Choroid plexus epithelial cell (primary cell): ENCODE measurements at regions not wholly inside any gene's neighbourhood (a gene's known extent, or its start where the extent isn't known, plus 50 kb on each side); places are given as distances from the start of the nearest gene placed in this dataset.

ENCODE experiments used
- DNase-seq: peaks from one replicate; pipeline ENCODE4 v3.0.0-alpha.2; 2010; ENCODE audit warnings: low read depth
- H3K4me3 ChIP-seq: 2 replicates; pipeline ENCODE4 v1.5.1; 2011; ENCODE audit warnings: low read depth, mild to moderate bottlenecking, control low read depth, low read length, moderate library complexity
- TF ChIP-seq, protein P1 (sequence below): conservative IDR thresholded peaks from 2 replicates; pipeline ENCODE4 v1.5.1; 2011; ENCODE audit warnings: low read depth, mild to moderate bottlenecking, control low read depth, inconsistent platforms, low read length, moderate library complexity

DNA sequence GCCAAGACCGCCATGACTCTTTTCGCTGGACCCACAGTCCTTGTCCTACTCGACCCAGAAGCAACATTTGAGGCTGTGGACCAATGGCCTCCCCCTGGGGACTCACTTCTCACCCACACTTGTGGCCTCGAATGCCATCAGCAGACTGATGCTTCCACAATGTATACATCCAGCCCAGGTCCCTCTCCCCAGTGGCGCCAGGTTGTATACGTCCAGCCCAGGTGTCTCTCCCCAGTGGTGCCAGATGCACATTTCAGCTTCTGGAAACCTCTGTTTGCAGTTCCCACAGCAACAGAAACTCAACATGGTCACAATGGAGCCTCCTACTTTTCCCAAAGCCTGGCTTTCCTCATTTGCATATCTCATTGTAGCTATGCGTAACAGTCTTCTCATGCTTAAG is 210.5 kb upstream of the RNF32 start:
- no peak for DNase-seq
- TF ChIP-seq, protein P1, sequence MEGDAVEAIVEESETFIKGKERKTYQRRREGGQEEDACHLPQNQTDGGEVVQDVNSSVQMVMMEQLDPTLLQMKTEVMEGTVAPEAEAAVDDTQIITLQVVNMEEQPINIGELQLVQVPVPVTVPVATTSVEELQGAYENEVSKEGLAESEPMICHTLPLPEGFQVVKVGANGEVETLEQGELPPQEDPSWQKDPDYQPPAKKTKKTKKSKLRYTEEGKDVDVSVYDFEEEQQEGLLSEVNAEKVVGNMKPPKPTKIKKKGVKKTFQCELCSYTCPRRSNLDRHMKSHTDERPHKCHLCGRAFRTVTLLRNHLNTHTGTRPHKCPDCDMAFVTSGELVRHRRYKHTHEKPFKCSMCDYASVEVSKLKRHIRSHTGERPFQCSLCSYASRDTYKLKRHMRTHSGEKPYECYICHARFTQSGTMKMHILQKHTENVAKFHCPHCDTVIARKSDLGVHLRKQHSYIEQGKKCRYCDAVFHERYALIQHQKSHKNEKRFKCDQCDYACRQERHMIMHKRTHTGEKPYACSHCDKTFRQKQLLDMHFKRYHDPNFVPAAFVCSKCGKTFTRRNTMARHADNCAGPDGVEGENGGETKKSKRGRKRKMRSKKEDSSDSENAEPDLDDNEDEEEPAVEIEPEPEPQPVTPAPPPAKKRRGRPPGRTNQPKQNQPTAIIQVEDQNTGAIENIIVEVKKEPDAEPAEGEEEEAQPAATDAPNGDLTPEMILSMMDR = no peak
- no peak overlapping the region for H3K4me3 ChIP-seq

DNA sequence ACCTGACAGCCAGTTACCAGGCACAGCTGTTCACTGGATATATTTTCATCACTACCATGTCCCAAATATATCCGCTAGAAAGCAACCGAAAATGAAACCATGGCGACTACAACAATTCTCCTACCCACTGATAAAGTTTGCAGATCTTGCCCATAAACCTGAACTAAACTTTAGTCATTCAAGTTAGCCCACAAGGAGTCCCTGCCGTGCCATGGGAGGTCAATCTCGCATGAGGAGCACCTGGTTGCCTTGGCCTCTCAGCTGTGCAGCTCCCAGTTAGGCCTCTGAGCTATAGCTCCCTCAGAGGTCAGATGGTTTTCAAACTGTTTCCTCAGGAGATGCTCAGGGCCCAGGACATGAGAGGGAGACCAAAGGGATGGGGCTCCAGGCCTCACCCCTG is 211.1 kb upstream of the RNF32 start:
- TF ChIP-seq, protein P1 = no peak
- no peak for DNase-seq
- H3K4me3 ChIP-seq = no peak overlapping the region

DNA sequence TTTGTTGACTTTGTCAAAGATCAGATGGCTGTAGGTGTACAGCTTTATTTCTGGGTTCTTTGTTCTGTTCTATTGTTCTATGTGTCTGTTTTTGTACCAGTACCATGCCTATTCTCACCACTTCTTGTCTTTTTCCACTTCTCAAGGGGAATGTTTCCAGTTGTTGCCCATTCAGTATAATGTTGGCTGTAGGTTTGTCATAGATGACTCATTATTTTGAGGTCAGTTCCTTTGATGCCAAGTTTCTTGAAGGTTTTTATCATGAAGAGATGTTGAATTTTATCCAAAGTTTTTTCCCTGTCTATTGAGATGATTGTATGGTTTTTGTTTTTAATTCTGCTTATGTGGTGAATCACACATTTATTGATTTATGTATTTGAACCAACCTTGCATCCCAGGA is 216.7 kb upstream of the RNF32 start:
- no peak overlapping the region for H3K4me3 ChIP-seq
- DNase-seq = no peak
- TF ChIP-seq, protein P1 = no peak

DNA sequence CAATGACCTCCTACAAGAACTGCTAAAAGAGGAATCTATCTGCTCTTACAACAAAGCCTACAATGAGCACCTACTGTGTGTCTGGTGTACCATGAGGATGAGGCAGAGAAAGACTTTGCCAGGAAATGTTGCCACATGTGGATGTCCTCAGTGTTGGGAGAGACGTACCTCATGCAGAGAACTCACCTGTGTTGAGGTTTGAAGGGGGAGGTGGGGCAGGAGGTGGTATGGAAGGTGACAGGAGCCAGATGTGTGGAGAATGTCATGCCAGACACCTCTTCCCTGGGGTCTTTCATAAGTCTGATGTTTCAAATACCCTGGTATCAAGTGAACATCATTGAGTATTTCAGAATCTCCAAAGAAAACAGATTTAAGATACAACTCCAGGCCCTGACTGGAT is 220.1 kb upstream of the RNF32 start:
- DNase-seq = no peak
- TF ChIP-seq, protein P1 = no peak

DNA sequence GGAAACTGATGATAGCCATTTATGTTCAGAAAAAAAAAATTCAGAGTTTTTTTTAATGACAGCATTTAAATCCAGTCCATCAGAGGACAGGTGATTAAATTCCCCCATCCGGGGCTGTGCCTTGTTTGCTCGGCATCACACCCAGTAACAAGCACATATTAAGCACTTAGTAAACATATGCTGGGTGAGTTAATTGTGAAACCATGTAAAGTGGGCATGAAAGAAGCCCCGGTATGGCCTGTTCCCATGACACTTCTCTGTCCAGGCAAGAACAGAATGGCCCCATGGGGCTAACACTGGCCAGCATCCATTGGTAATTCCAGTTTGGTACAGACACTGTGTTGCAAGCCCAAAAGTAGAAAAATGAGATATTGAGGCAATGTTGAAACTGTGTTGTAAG is 220.8 kb upstream of the RNF32 start:
- TF ChIP-seq, protein P1 = no peak
- no peak for DNase-seq
- no peak overlapping the region for H3K4me3 ChIP-seq

More for the DNA sequence above, 220.1 kb upstream of the RNF32 start:
- H3K4me3 ChIP-seq = no peak overlapping the region

DNA sequence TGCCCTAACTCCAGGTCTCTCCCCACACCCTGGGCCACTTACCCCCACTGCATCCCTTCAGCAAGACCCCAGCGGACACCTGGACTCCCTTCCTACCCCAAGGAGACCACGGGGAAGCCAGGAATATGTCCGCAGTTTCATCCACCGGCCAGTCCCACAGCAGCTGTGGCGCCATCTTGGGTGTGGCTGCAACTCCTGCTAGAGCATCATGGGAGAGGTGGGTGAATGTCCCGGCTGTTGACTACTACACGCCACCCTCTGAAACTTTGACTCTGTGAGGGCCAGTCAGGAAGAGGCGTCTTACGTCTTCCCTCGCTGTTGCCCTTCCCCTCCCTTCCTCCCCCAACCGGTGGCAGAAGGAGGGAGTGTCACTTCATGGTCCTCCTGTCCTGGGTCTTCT is 238.3 kb upstream of the RNF32 start:
- H3K4me3 ChIP-seq = no peak overlapping the region
- DNase-seq = no peak
- TF ChIP-seq, protein P1 = no peak

DNA sequence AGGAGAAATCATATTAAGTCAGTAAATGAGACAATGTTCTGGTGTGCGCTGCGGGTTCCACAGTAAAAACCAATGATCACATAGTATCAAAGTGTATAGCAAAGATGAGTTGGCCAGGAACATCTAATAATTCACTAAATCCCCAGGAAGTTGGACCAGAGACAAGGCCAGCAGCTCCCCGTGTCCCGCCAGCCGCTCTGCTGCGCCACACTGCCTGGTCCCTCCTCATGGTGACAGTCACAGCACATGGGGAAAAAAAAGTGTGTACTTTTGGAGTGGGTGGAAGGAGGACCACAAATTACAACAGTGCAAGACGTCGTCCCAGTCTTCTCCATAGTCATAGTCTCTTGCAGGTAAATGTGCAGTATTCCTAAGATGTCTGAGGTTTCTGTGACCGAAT is 239.0 kb upstream of the RNF32 start:
- TF ChIP-seq, protein P1 = no peak

More for the DNA sequence above, 239.0 kb upstream of the RNF32 start:
- no peak for DNase-seq
- H3K4me3 ChIP-seq = no peak overlapping the region
